GM19397 (cell line): ENCODE measurements at regions not wholly inside any gene's neighbourhood (a gene's known extent, or its start where the extent isn't known, plus 50 kb on each side); places are given as distances from the start of the nearest gene placed in this dataset.
"Not testable (repeated sequence)": the region's sequence is repeated elsewhere in the genome, so short reads cannot be mapped to it uniquely, and the experiment has no call there.

ENCODE experiments used
- ATAC-seq: cut with Tn5 transposase; IDR thresholded peaks from one replicate; pipeline ENCODE4 v1.9.1; 2021; ENCODE audit warnings: mild to moderate bottlenecking, moderate library complexity; ENCODE audit not compliant: unreplicated experiment

GRCh38 chr5:44252545-44252944 lies 136.7 kb downstream of the FGF10 start:
- no peak for ATAC-seq

GRCh38 chr5:44246986-44247385 lies 142.2 kb downstream of the FGF10 start:
- ATAC-seq: no peak

GRCh38 chr5:44245935-44246334 lies 143.3 kb downstream of the FGF10 start:
- no peak for ATAC-seq

- ATAC-seq: no peak
Measured at GRCh38 chr5:44242791-44243190, 146.4 kb downstream of the FGF10 start.

- ATAC-seq: no peak
Measured at GRCh38 chr5:44236040-44236439, 153.2 kb downstream of the FGF10 start.

- no peak for ATAC-seq
Measured at GRCh38 chr5:44233691-44234090, 155.5 kb downstream of the FGF10 start.

- ATAC-seq: no peak
Measured at GRCh38 chr5:44225231-44226160, 163.7 kb downstream of the FGF10 start.

GRCh38 chr5:44199408-44199807 lies 189.8 kb downstream of the FGF10 start:
- no peak for ATAC-seq

- no peak for ATAC-seq
Measured at GRCh38 chr5:44189255-44189654, 200.0 kb downstream of the FGF10 start.

- ATAC-seq: no peak
Measured at GRCh38 chr5:44187973-44188372, 201.2 kb downstream of the FGF10 start.

- no peak for ATAC-seq
Measured at GRCh38 chr5:44183753-44184152, 205.5 kb downstream of the FGF10 start.

- ATAC-seq: no peak
Measured at GRCh38 chr5:44183312-44183711, 205.9 kb downstream of the FGF10 start.

- no peak for ATAC-seq
Measured at GRCh38 chr5:44178414-44178813, 210.8 kb downstream of the FGF10 start.

- no peak for ATAC-seq
Measured at GRCh38 chr5:44167540-44167939, 221.7 kb downstream of the FGF10 start.

GRCh38 chr5:44160369-44160768 lies 228.9 kb downstream of the FGF10 start:
- ATAC-seq: no peak

- ATAC-seq: no peak
Measured at GRCh38 chr5:44150075-44150723, 239.0 kb downstream of the FGF10 start.

GRCh38 chr5:44117947-44118346 lies 271.3 kb downstream of the FGF10 start:
- ATAC-seq: not testable (repeated sequence)

GRCh38 chr5:44108232-44108631 lies 281.0 kb downstream of the FGF10 start:
- ATAC-seq: not testable (repeated sequence)

- no peak for ATAC-seq
Measured at GRCh38 chr5:44099643-44100042, 289.6 kb downstream of the FGF10 start.

GRCh38 chr5:44089424-44090144 lies 299.6 kb downstream of the FGF10 start:
- no peak for ATAC-seq

- ATAC-seq: no peak
Measured at GRCh38 chr5:44085083-44085482, 304.1 kb downstream of the FGF10 start.
